Stimulated activated naive B cell treated with anti-CD40 and anti-IgM and Interleukin-4, amounts not matched to agents 10 μg/mL and 1 μg/mL and 100 μg/mL, for 72 hours (primary cell): ENCODE measurements at regions not wholly inside any gene's neighbourhood (a gene's known extent, or its start where the extent isn't known, plus 50 kb on each side); places are given as distances from the start of the nearest gene placed in this dataset.

ENCODE experiments used
- ATAC-seq, 2 donors: fragments of 150-1000 bp; cut with Tn5 transposase; replicated peaks; 2 replicates each; pipeline ENCODE4 v1.10.0; 2021; ENCODE audit warnings: moderate library complexity in 1 of 2
- DNase-seq: peaks from one replicate; pipeline ENCODE4 v3.0.0; 2021
- H3K27ac Mint-ChIP-seq: one replicate; pipeline ENCODE4 v1.8.0; 2022; ENCODE audit warnings: mild to moderate bottlenecking, mixed read lengths
- H3K27me3 Mint-ChIP-seq, 2 donors: one replicate each; pipeline ENCODE4 v1.8.0; 2022; ENCODE audit warnings: mixed read lengths in 2 of 2
- H3K36me3 Mint-ChIP-seq, 2 donors: one replicate each; pipeline ENCODE4 v1.8.0; 2022; ENCODE audit warnings: mixed read lengths in 2 of 2, mild to moderate bottlenecking in 1 of 2
- H3K4me1 Mint-ChIP-seq, 2 donors: one replicate each; pipeline ENCODE4 v1.8.0; 2022; ENCODE audit warnings: mixed read lengths in 2 of 2, mild to moderate bottlenecking in 1 of 2
- H3K4me3 Mint-ChIP-seq, 2 donors: one replicate each; pipeline ENCODE4 v1.8.0; 2022; ENCODE audit warnings: mild to moderate bottlenecking in 2 of 2, mixed read lengths in 2 of 2, moderate library complexity in 1 of 2
- H3K9me3 Mint-ChIP-seq, 2 donors: one replicate each; pipeline ENCODE4 v1.8.0; 2022; ENCODE audit warnings: mixed read lengths in 2 of 2, mild to moderate bottlenecking in 1 of 2

- no peak for DNase-seq
- no peak for ATAC-seq
- Mint-ChIP-seq H3K27ac (no peak overlapping the region), H3K9me3 (peaks cover 0 to 2% of the 10 kb centered on the region in 2 donors), H3K4me1 (no peaks in the 10 kb centered on the region), H3K4me3 (no peak overlapping the region), H3K36me3 (no peaks in the 10 kb centered on the region), H3K27me3 (no peaks in the 10 kb centered on the region)
Observed at GRCh38 chr4:177547985-177548384, 105.7 kb upstream of the AGA start.

DNA sequence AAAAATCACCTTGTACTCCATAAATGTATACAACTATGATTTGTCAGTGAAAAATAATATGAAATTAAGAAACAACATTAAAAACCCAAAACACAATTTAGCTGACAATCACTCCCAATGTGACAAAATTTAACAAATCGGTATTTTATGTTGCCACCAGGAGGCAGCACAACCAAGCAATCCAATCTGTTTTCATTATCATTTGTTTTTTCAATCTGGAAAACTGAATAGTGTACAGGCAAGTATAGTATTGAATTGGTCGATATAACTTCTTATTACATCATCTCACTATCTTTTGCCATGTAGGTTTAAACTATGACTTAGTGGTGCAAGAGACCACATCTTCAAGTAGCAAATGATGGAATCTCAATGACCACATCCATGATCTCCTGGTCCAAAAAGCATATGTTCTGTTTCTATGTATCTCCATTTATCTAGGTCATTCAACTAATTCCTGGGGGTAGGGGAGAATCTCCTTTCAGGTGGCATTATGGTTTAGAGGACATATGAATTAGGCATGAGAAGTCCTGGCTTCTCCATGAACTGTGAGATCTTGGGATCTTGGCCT is 112.9 kb upstream of the AGA start:
- no peak for ATAC-seq
- DNase-seq, result no peak
- no peak overlapping the region for H3K27ac Mint-ChIP-seq
- H3K4me1 Mint-ChIP-seq, result no peaks in the 10 kb centered on the region
- H3K9me3 Mint-ChIP-seq, result no peaks in the 10 kb centered on the region
- H3K4me3 Mint-ChIP-seq, result no peak overlapping the region
- H3K27me3 Mint-ChIP-seq, result no peaks in the 10 kb centered on the region
- H3K36me3 Mint-ChIP-seq, result peaks cover 0 to 1% of the 10 kb centered on the region in 2 donors

- no peak overlapping the region for H3K27ac Mint-ChIP-seq
- no peak overlapping the region for H3K4me3 Mint-ChIP-seq
- H3K36me3 Mint-ChIP-seq, result peaks cover 0 to 1% of the 10 kb centered on the region in 2 donors
- H3K27me3 Mint-ChIP-seq, result no peaks in the 10 kb centered on the region
- ATAC-seq (no peak), DNase-seq (no peak)
- H3K4me1 Mint-ChIP-seq, result no peaks in the 10 kb centered on the region
- no peaks in the 10 kb centered on the region for H3K9me3 Mint-ChIP-seq
Observed at GRCh38 chr4:177557416-177557815, 115.2 kb upstream of the AGA start.

DNA sequence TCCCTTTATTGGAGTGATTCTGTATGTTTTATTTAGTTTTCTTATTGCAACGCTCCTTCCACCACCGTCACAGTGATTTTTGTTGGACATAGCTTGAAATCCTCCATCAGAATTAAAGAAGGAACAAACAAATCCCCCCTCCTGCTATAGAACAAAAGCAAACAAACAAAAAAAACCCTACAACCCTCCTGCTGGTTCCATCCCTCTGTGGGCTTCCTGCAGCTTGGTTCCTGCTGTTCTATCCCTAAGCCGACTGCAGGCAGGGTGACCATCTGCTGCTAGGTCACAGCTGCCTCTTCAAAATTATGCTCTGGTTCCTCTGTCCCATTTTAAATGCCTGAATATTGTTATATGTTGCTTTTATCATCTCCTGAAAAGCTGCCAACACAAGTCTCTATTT is 116.8 kb upstream of the AGA start:
- H3K36me3 Mint-ChIP-seq, result peaks cover 0 to 1% of the 10 kb centered on the region in 2 donors
- H3K27ac Mint-ChIP-seq, result no peak overlapping the region
- no peak overlapping the region for H3K4me3 Mint-ChIP-seq
- no peak for DNase-seq
- no peak for ATAC-seq
- H3K9me3 Mint-ChIP-seq, result no peaks in the 10 kb centered on the region
- no peaks in the 10 kb centered on the region for H3K27me3 Mint-ChIP-seq
- H3K4me1 Mint-ChIP-seq, result no peaks in the 10 kb centered on the region

- no peaks in the 10 kb centered on the region for H3K36me3 Mint-ChIP-seq
- no peak overlapping the region for H3K4me3 Mint-ChIP-seq
- H3K4me1 Mint-ChIP-seq, result no peaks in the 10 kb centered on the region
- peaks cover 0 to 1% of the 10 kb centered on the region in 2 donors for H3K9me3 Mint-ChIP-seq
- no peak overlapping the region for H3K27ac Mint-ChIP-seq
- no peak for DNase-seq
- no peak for ATAC-seq
- H3K27me3 Mint-ChIP-seq, result no peaks in the 10 kb centered on the region
Observed at GRCh38 chr4:177562163-177562562, 119.9 kb upstream of the AGA start.

- no peaks in the 10 kb centered on the region for H3K27me3 Mint-ChIP-seq
- peaks cover 0 to 1% of the 10 kb centered on the region in 2 donors for H3K9me3 Mint-ChIP-seq
- ATAC-seq (no peak), DNase-seq (no peak)
- H3K27ac Mint-ChIP-seq, result no peak overlapping the region
- H3K4me1 Mint-ChIP-seq, result no peaks in the 10 kb centered on the region
- H3K4me3 Mint-ChIP-seq, result no peak overlapping the region
- no peaks in the 10 kb centered on the region for H3K36me3 Mint-ChIP-seq
Observed at GRCh38 chr4:177562859-177563258, 120.6 kb upstream of the AGA start.

GRCh38 chr4:177566691-177567090 is 124.5 kb upstream of the AGA start:
- Mint-ChIP-seq H3K27ac (no peak overlapping the region), H3K27me3 (no peaks in the 10 kb centered on the region), H3K4me1 (no peaks in the 10 kb centered on the region), H3K4me3 (no peak overlapping the region), H3K36me3 (no peaks in the 10 kb centered on the region), H3K9me3 (peaks cover 0 to 1% of the 10 kb centered on the region in 2 donors)
- ATAC-seq (no peak), DNase-seq (no peak)

- ATAC-seq (no peak), DNase-seq (no peak)
- Mint-ChIP-seq H3K27ac (no peak overlapping the region), H3K9me3 (peaks cover 0 to 1% of the 10 kb centered on the region in 2 donors), H3K4me3 (no peak overlapping the region), H3K36me3 (no peaks in the 10 kb centered on the region), H3K27me3 (no peaks in the 10 kb centered on the region), H3K4me1 (no peaks in the 10 kb centered on the region)
Observed at GRCh38 chr4:177568931-177569330, 126.7 kb upstream of the AGA start.

- Mint-ChIP-seq H3K9me3 (peaks cover 0 to 1% of the 10 kb centered on the region in 2 donors), H3K4me1 (no peaks in the 10 kb centered on the region), H3K4me3 (no peak overlapping the region), H3K27me3 (no peaks in the 10 kb centered on the region), H3K27ac (no peak overlapping the region), H3K36me3 (no peaks in the 10 kb centered on the region)
- DNase-seq (no peak), ATAC-seq (no peak)
Observed at GRCh38 chr4:177569434-177569833, 127.2 kb upstream of the AGA start.

DNA sequence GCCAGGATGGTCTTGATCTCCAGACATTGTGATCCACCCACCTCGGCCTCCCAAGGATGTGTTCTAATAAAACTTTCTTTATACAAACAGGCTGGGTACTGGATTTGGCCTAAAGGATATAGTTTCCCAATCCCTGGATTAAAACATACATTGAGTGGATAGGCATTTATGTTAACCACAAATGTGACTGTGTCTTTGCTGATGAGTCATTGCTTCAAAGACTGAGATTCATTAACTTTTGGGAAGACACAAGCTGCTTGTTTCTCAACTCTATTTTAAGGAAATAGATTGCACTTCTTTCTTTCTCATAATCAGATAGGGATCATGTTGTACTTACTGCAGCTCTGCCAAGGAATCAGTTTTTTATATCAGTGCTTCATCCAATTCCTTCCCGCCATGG is 131.3 kb upstream of the AGA start:
- no peak for DNase-seq

GRCh38 chr4:177574446-177574845 is 132.2 kb upstream of the AGA start:
- H3K9me3 Mint-ChIP-seq, result no peaks in the 10 kb centered on the region
- DNase-seq (no peak), ATAC-seq (no peak)
- H3K36me3 Mint-ChIP-seq, result no peaks in the 10 kb centered on the region
- H3K4me1 Mint-ChIP-seq, result no peaks in the 10 kb centered on the region
- H3K4me3 Mint-ChIP-seq, result no peak overlapping the region
- no peak overlapping the region for H3K27ac Mint-ChIP-seq
- no peaks in the 10 kb centered on the region for H3K27me3 Mint-ChIP-seq

More for the DNA sequence above, 131.3 kb upstream of the AGA start:
- H3K4me1 Mint-ChIP-seq, result no peaks in the 10 kb centered on the region
- H3K9me3 Mint-ChIP-seq, result no peaks in the 10 kb centered on the region
- no peaks in the 10 kb centered on the region for H3K36me3 Mint-ChIP-seq
- H3K4me3 Mint-ChIP-seq, result no peak overlapping the region
- no peak for ATAC-seq
- no peaks in the 10 kb centered on the region for H3K27me3 Mint-ChIP-seq
- no peak overlapping the region for H3K27ac Mint-ChIP-seq

GRCh38 chr4:177579649-177580048 is 137.4 kb upstream of the AGA start:
- H3K27ac Mint-ChIP-seq, result no peak overlapping the region
- DNase-seq, result no peak
- no peaks in the 10 kb centered on the region for H3K4me1 Mint-ChIP-seq
- no peaks in the 10 kb centered on the region for H3K9me3 Mint-ChIP-seq
- no peaks in the 10 kb centered on the region for H3K36me3 Mint-ChIP-seq
- no peak overlapping the region for H3K4me3 Mint-ChIP-seq
- ATAC-seq, result no peak
- no peaks in the 10 kb centered on the region for H3K27me3 Mint-ChIP-seq

- DNase-seq (no peak), ATAC-seq (no peak)
- no peaks in the 10 kb centered on the region for H3K36me3 Mint-ChIP-seq
- no peak overlapping the region for H3K4me3 Mint-ChIP-seq
- no peaks in the 10 kb centered on the region for H3K9me3 Mint-ChIP-seq
- no peaks in the 10 kb centered on the region for H3K4me1 Mint-ChIP-seq
- no peak overlapping the region for H3K27ac Mint-ChIP-seq
- no peaks in the 10 kb centered on the region for H3K27me3 Mint-ChIP-seq
Observed at GRCh38 chr4:177582992-177583391, 140.8 kb upstream of the AGA start.

DNA sequence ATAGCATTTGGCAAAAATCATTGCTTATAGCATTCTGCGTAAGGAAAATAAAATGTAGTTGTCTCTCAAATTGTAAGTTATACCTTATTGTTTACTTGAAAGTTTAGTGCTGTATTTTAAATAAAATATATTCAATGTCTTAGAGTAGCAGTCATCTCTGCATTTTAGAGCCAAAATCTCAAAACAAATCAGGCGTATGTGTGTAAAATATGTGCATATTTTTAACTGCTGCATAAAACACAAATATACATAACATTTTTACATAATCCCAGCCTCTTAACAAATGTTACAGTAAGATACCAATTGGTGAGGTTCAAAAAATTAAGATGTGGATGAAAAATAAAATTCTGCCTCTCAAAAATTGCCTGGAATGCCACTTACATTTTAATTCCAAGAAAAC is 145.8 kb upstream of the AGA start:
- DNase-seq (no peak), ATAC-seq (no peak)
- Mint-ChIP-seq H3K9me3 (no peaks in the 10 kb centered on the region), H3K4me3 (no peak overlapping the region), H3K27ac (no peak overlapping the region), H3K27me3 (no peaks in the 10 kb centered on the region), H3K4me1 (no peaks in the 10 kb centered on the region), H3K36me3 (no peaks in the 10 kb centered on the region)

DNA sequence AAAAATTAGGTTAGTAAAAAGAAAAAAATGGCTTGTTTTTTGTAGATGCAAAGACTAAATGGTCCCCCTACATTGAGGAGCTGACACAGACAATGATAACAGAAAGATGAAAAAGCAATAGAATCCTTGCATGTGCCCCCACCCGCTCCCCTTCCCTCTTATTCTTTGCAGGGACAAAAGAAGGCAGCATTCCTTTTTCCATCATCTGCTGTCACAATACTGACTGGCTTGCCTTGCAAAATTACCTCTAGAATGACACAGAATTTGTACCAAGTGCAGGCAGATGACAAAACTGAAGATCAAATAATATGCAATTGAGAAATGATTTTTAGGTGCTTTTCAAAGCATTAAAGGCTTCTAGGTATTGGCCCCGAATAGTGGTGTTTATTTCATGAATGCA is 153.1 kb upstream of the AGA start:
- Mint-ChIP-seq H3K27me3 (no peaks in the 10 kb centered on the region), H3K9me3 (peaks cover 0 to 2% of the 10 kb centered on the region in 2 donors), H3K4me3 (no peak overlapping the region), H3K27ac (no peak overlapping the region), H3K4me1 (no peaks in the 10 kb centered on the region), H3K36me3 (no peaks in the 10 kb centered on the region)
- DNase-seq (no peak), ATAC-seq (no peak)

- Mint-ChIP-seq H3K4me1 (no peaks in the 10 kb centered on the region), H3K27ac (no peak overlapping the region), H3K9me3 (peaks cover 0 to 2% of the 10 kb centered on the region in 2 donors), H3K36me3 (no peaks in the 10 kb centered on the region), H3K27me3 (no peaks in the 10 kb centered on the region), H3K4me3 (no peak overlapping the region)
- no peak for DNase-seq
- peak; percentile 27 to 48 for ATAC-seq
Observed at GRCh38 chr4:177596035-177596434, 153.8 kb upstream of the AGA start.
